Ammon's horn (tissue), 1 donor: ENCODE measurements at regions not wholly inside any gene's neighbourhood (a gene's known extent, or its start where the extent isn't known, plus 50 kb on each side); places are given as distances from the start of the nearest gene placed in this dataset.
"Not testable (repeated sequence)": the region's sequence is repeated elsewhere in the genome, so short reads cannot be mapped to it uniquely, and the experiment has no call there.

Experiments used
- DNase-seq: peaks from one replicate; pipeline ENCODE4 v3.0.0-alpha.2; 2016; ENCODE audit warnings: low spot score

- no peak for DNase-seq
These were observed 153.6 kb upstream of the ZNF804A start for GRCh38 chr2:184444623-184445223.

GRCh38 chr2:184449760-184450159, 148.6 kb upstream of the ZNF804A start:
- no peak for DNase-seq

- DNase-seq: no peak
These were observed 145.4 kb upstream of the ZNF804A start for GRCh38 chr2:184452907-184453306.

GRCh38 chr2:184455624-184456023, 142.7 kb upstream of the ZNF804A start:
- no peak for DNase-seq

- not testable (repeated sequence) for DNase-seq
These were observed 141.6 kb upstream of the ZNF804A start for GRCh38 chr2:184456693-184457092.

- DNase-seq: no peak
These were observed 135.0 kb upstream of the ZNF804A start for GRCh38 chr2:184463102-184463865.

DNA sequence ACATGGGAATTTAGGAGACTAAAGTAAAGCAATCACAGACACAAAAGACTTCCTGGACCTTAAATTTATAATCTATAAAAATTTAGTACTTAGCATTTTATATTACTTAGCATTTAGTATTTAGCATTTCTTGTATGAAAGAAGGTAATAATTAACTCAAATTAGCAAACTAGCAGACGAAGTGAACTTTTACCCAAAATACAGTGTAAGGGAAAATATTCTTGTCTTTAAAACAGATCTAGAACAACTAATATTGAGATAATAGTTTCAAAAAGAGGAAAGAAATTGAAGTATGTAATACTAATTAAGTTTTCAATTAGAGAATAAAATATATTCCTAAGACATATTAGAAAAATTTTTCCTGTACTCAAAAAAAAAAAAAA, 134.5 kb upstream of the ZNF804A start:
- DNase-seq: no peak

DNA sequence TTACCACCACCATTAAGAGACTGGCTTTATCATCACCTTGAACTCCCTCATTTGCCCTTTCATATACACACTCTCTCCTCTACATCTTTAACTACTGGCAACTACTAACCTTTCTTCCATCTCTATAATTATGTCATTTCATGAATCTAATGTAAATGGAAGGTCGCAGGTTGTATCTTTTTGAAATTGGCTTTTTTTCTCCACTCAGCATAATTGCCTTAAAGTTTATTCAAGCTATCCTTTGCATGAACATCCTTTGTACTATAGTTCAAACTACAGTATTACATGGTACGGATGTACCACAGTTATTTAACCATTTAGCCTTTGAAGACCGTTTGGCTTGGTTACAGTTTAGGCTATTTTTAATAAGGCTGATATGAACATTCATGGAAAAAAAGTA, 129.5 kb upstream of the ZNF804A start:
- DNase-seq: no peak

- DNase-seq: no peak
These were observed 125.8 kb upstream of the ZNF804A start for GRCh38 chr2:184472481-184472880.

- no peak for DNase-seq
These were observed 116.5 kb upstream of the ZNF804A start for GRCh38 chr2:184481865-184482264.

- DNase-seq: no peak
These were observed 99.4 kb upstream of the ZNF804A start for GRCh38 chr2:184498936-184499335.

DNA sequence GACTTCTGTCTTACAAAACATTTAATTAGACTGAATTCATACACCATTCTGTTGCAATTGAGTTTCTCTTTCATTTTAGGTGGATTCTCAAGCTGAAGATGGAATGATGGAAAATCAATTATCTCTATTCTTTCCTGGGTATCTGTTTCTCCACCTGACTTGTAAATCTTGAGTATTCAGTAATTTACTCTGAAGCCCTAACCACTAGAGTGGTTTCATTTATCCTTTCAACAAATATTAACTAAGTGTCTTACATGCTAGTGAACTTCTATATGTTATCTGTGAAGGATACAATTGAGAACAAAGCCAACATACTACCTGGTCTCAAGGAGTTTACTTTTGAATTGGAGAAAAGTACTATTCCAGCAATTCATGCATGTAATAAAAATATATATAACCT, 94.1 kb upstream of the ZNF804A start:
- DNase-seq: no peak

DNA sequence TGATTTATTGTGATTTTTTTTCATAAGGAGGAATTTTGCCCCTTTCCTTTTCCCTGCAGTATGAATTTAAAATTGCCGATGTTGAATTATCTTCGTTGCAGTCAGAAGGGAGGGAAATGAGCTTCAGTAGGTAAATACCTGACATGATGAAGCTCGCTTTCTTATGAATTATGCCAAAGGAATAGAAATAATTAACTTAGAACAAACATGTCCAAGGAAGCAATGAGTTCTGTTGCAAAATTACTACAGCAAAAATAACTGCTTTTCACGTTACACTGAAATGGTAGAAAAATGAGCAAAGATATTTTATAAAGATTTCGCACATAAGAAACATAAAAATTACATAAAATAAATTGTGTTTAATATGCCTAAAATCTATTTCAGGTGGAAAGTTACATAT, 91.1 kb upstream of the ZNF804A start:
- DNase-seq: no peak

GRCh38 chr2:184517402-184517801, 80.9 kb upstream of the ZNF804A start:
- no peak for DNase-seq

DNA sequence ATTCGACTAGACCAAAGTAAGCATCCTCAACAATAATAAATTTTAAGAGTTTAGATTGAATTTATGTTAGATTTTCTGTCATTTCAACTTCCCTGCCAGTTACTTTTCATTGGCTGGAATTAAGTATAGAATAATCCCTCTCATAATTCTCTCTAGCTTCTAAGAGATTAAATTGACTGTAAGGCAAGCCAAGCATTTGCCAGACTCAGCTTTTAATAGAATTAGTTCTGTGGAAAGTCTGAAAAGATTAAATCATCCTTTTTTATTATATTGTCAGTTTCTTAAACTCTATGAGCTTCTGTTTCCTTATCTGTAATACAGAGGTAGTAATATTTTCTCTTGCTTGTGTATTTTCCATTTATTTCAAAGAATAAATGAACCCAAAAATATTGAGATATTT, 77.9 kb upstream of the ZNF804A start:
- no peak for DNase-seq

DNA sequence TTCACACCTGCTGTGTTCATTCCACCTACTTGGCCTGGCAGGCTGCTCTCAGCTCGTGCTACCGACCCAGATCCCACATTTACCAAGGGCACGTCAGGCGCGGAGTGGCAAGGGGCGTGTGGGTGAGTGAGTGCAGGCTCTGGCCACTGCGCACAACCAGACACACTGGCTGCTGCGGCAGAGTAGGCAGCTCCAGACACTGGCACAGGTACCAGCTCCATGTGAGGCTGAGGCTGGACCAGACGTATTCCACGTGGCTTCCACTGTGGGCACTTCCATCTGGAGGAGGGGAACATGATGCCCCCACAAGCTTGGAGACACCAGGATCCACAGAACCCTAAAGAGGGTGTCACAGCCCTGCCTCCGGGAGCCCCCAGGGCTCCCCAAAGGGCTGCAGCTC, 74.6 kb upstream of the ZNF804A start:
- no peak for DNase-seq

- no peak for DNase-seq
These were observed 73.6 kb upstream of the ZNF804A start for GRCh38 chr2:184524551-184525382.

DNA sequence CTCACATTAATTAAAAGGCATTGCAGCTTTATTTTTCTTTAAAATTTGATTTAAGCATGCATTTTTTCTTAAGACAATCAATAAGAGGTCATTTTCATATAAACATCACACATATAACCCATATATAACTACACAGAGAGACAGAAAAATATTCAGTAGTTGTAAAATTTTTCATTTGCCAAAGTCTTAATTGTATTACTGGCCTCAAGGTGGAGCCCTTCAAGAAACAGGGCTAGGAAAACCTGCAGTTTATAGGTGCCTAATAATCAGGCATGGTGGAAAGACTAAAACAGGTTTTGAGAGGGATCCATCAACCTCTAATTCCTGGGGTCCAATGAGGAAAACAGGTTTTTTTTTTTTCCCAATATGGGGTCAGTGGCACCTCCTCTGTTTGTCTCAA, 71.3 kb upstream of the ZNF804A start:
- no peak for DNase-seq

GRCh38 chr2:184528119-184528518, 70.2 kb upstream of the ZNF804A start:
- no peak for DNase-seq

DNA sequence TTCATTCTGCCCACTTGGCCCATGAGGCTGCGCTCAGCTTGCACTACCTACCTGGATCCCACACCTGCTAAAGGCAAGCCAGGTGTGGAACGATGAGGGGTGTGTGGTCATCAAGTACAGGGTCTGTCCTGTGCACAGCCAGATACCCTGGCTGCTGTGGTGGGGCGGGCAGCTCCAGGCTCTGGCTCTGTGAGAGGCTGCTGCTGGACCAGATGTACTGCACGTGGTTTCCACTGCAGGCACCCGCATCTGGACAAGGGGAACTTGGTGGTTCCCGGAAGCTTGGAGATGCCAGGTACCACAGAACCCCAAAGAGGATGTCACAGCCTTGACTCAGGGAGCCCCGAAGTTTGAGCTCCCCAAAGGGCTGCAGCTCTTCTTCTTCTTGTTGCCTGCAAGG, 68.1 kb upstream of the ZNF804A start:
- no peak for DNase-seq

DNA sequence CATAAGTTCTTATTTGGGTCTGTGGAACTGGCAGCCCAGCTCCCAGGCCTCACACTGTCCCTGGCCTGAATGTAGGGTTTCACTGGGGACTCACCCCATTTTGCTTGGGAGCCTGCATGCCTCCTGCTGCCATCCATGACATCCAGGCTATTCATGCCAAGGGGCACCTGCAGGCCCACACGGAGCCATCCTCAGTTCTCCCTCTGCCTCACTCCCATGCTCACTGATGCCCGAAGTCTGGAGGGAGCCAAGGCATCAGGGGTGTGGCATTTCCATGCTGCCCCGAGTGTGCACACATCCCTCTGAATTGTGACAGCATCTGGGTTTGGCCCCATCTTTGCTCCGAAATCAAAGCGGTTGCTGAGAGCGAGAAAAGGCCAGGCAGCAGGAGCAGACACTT, 67.4 kb upstream of the ZNF804A start:
- no peak for DNase-seq

DNA sequence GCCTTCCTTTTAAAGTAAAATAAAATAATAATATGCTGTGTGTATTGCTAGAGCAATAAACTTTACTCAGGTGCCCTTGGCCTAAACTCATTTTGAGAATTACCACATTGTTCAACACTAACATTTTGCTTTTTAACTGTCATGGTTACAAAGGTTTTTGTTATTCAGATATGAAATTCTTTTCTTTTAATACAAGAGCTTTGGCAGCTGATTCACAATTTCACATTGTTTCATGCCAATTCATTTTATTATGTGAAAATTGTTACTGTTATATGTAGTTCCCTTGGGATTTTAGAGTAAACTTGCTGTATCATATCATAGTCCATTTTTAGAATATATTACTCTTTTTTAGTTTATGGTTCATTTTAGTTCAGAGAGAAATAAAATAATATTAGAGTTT, 65.8 kb upstream of the ZNF804A start:
- DNase-seq: no peak

DNA sequence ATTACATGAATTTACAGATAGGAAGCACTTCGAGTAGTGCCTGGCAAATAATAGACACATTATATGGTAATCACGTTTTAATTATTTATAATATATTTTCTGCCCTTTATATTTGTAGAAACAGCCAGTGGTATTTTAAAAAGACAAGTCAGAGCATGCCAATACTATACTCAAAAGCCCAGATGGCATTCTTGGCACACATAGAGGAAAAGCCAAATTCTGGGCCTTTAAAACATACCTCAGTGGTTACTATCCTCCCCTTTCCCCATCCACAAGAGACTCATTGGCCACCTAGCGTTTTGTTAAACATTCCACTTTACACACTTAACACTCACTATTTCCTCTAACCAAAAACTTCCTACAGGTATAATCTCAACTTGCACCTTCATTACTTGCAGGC, 63.3 kb upstream of the ZNF804A start:
- DNase-seq: no peak
